IMR-90 (cell line): ENCODE measurements at regions not wholly inside any gene's neighbourhood (a gene's known extent, or its start where the extent isn't known, plus 50 kb on each side); places are given as distances from the start of the nearest gene placed in this dataset.

ENCODE experiments used
- ATAC-seq: fragments of 200-7000 bp; cut with Tn5 transposase; 2 replicates; pipeline ENCODE4 v1.9.1; 2020; ENCODE audit warnings: low read depth, mild to moderate bottlenecking, moderate library complexity
- BruUV-seq: library from RNA; stranded (reverse); fragments of 400-500 nt; replicated peaks from 2 replicates; lab custom pipeline; 2021; lab: Mats Ljungman, UMichigan
- CTCF ChIA-PET: fragments of 300-600 bp; formaldehyde crosslinking; extraction: SDS; loops from one replicate; lab custom pipeline; 2021; ENCODE audit warnings: antibody characterized with exemption; lab: Yijun Ruan, JAX
- POLR2A ChIA-PET: fragments of 300-600 bp; sonication (Branson Sonifier 250); formaldehyde crosslinking; loops from one replicate; lab custom pipeline; 2022; ENCODE audit warnings: antibody characterized with exemption; ENCODE audit not compliant: unreplicated experiment; lab: Charles Lee
- DNase-seq: peaks from one replicate; pipeline ENCODE4 v3.0.0; 2013
- H2AFZ ChIP-seq: replicated peaks from 2 replicates; pipeline ENCODE3; 2013; ENCODE audit warnings: low read length, mild to moderate bottlenecking; ENCODE audit not compliant: poor library complexity
- H2AK5ac ChIP-seq: 2 replicates; pipeline ENCODE4 v1.6.1; 2013; ENCODE audit warnings: low read depth, low read length, inconsistent platforms
- H2AK9ac ChIP-seq: replicated peaks from 2 replicates; pipeline ENCODE3; 2013; ENCODE audit warnings: mild to moderate bottlenecking, low read depth, low read length, moderate library complexity; ENCODE audit not compliant: poor library complexity
- H2BK120ac ChIP-seq: 2 replicates; pipeline ENCODE4 v1.6.1; 2013; ENCODE audit warnings: low read depth, low read length, inconsistent platforms
- H2BK15ac ChIP-seq: 3 replicates; pipeline ENCODE4 v1.6.1; 2013; ENCODE audit warnings: low read depth, low read length, inconsistent platforms
- H2BK20ac ChIP-seq: 2 replicates; pipeline ENCODE4 v1.6.1; 2013; ENCODE audit warnings: low read depth, mild to moderate bottlenecking, inconsistent platforms, low read length, moderate library complexity
- H2BK5ac ChIP-seq: 2 replicates; pipeline ENCODE4 v1.6.1; 2013; ENCODE audit warnings: mild to moderate bottlenecking, low read depth, low read length, inconsistent platforms; ENCODE audit not compliant: poor library complexity, severe bottlenecking
- H3K14ac ChIP-seq: replicated peaks from 2 replicates; pipeline ENCODE4 v1.6.1; 2013; ENCODE audit warnings: low read depth, low read length, inconsistent platforms
- H3K18ac ChIP-seq: 2 replicates; pipeline ENCODE4 v1.6.1; 2013; ENCODE audit warnings: low read depth, low read length, control low read depth
- H3K23ac ChIP-seq: 2 replicates; pipeline ENCODE4 v1.6.1; 2013; ENCODE audit warnings: low read depth, low read length, inconsistent platforms
- H3K27ac ChIP-seq: 2 replicates; pipeline ENCODE4 v1.5.1; 2013; ENCODE audit warnings: mild to moderate bottlenecking, control low read depth, low read length; ENCODE audit not compliant: insufficient read depth
- H3K27me3 ChIP-seq: 2 replicates; pipeline ENCODE4 v1.6.1; 2013; ENCODE audit warnings: low read length; ENCODE audit not compliant: control insufficient read depth, insufficient read depth
- H3K36me3 ChIP-seq: 2 replicates; pipeline ENCODE4 v1.6.1; 2013; ENCODE audit warnings: low read length, mixed read lengths; ENCODE audit not compliant: control insufficient read depth, insufficient read depth
- H3K4ac ChIP-seq: 2 replicates; pipeline ENCODE4 v1.6.1; 2013; ENCODE audit warnings: low read depth, low read length, inconsistent platforms
- H3K4me1 ChIP-seq: 2 replicates; pipeline ENCODE4 v1.6.1; 2013; ENCODE audit warnings: low read length, mixed read lengths; ENCODE audit not compliant: control insufficient read depth, insufficient read depth
- H3K4me2 ChIP-seq: 2 replicates; pipeline ENCODE4 v1.6.1; 2013; ENCODE audit warnings: low read depth, mild to moderate bottlenecking, control low read depth, low read length, moderate library complexity
- H3K4me3 ChIP-seq: 2 replicates; pipeline ENCODE4 v1.5.1; 2013; ENCODE audit warnings: low read depth, mild to moderate bottlenecking, control low read depth, low read length, moderate library complexity; ENCODE audit not compliant: insufficient read depth
- H3K56ac ChIP-seq: 2 replicates; pipeline ENCODE4 v1.6.1; 2013; ENCODE audit warnings: low read length, inconsistent platforms; ENCODE audit not compliant: insufficient read depth; ENCODE audit errors: extremely low read depth
- H3K79me1 ChIP-seq, 2 experiments: 2 replicates each; pipeline ENCODE4 v1.6.1; 2013; ENCODE audit warnings: low read length in 2 of 2, inconsistent platforms in 1 of 2, low read depth in 1 of 2
- H3K9ac ChIP-seq: 2 replicates; pipeline ENCODE4 v1.6.1; 2013; ENCODE audit warnings: low read depth, low read length, control low read depth
- H3K9me1 ChIP-seq: 2 replicates; pipeline ENCODE4 v1.6.1; 2013; ENCODE audit warnings: low read length, inconsistent platforms; ENCODE audit not compliant: insufficient read depth
- H3K9me3 ChIP-seq: 2 replicates; pipeline ENCODE4 v1.6.1; 2013; ENCODE audit warnings: low read length; ENCODE audit not compliant: control insufficient read depth, insufficient read depth
- H4K20me1 ChIP-seq: 2 replicates; pipeline ENCODE4 v1.6.1; 2013; ENCODE audit warnings: low read length, inconsistent platforms; ENCODE audit not compliant: insufficient read depth
- H4K5ac ChIP-seq: 2 replicates; pipeline ENCODE4 v1.6.1; 2013; ENCODE audit warnings: mild to moderate bottlenecking, low read depth, low read length, control low read depth
- H4K8ac ChIP-seq, 2 experiments: 2 replicates each; pipeline ENCODE4 v1.6.1; 2013; ENCODE audit warnings: low read depth in 2 of 2, low read length in 2 of 2, control low read depth in 1 of 2, inconsistent platforms in 1 of 2
- H4K91ac ChIP-seq: 2 replicates; pipeline ENCODE4 v1.6.1; 2013; ENCODE audit warnings: low read depth, low read length, inconsistent platforms; ENCODE audit not compliant: insufficient read depth
- BHLHE40 ChIP-seq: fragments of 150-350 bp; IDR thresholded peaks from 2 replicates; pipeline ENCODE4 v1.6.1; 2016; ENCODE audit warnings: mild to moderate bottlenecking, low read depth, low read length
- CEBPB ChIP-seq: IDR thresholded peaks from 2 replicates; pipeline ENCODE4 v1.6.1; 2012; ENCODE audit warnings: low read depth, low read length, improper control_type of control experiment
- CHD1 ChIP-seq: IDR thresholded peaks from 2 replicates; pipeline ENCODE4 v1.6.1; 2012; ENCODE audit warnings: low read depth, low read length, improper control_type of control experiment
- ELK1 ChIP-seq: fragments of 150-350 bp; IDR thresholded peaks from 2 replicates; pipeline ENCODE4 v1.6.1; 2016; ENCODE audit warnings: low read depth, mild to moderate bottlenecking, low read length, moderate library complexity, borderline replicate concordance
- FOS ChIP-seq: fragments of 150-350 bp; IDR thresholded peaks from 2 replicates; pipeline ENCODE4 v1.6.1; 2016; ENCODE audit warnings: low read depth, low read length
- MAFK ChIP-seq: IDR thresholded peaks from 2 replicates; pipeline ENCODE4 v1.6.1; 2012; ENCODE audit warnings: low read depth, low read length, improper control_type of control experiment
- MAZ ChIP-seq: IDR thresholded peaks from 2 replicates; pipeline ENCODE4 v1.6.1; 2012; ENCODE audit warnings: low read depth, mild to moderate bottlenecking, low read length, improper control_type of control experiment, moderate library complexity, borderline replicate concordance
- MXI1 ChIP-seq: IDR thresholded peaks from 2 replicates; pipeline ENCODE4 v1.6.1; 2012; ENCODE audit warnings: low read depth, mild to moderate bottlenecking, low read length, moderate library complexity, borderline replicate concordance
- NFE2L2 ChIP-seq: fragments of 150-350 bp; IDR thresholded peaks from 2 replicates; pipeline ENCODE4 v1.6.1; 2016; ENCODE audit warnings: low read depth, mild to moderate bottlenecking, low read length
- POLR2A ChIP-seq: IDR thresholded peaks from 2 replicates; pipeline ENCODE4 v1.6.1; 2012; ENCODE audit warnings: mild to moderate bottlenecking, low read depth, low read length
- RAD21 ChIP-seq: IDR thresholded peaks from 2 replicates; pipeline ENCODE4 v1.6.1; 2012; ENCODE audit warnings: low read length, improper control_type of control experiment
- RCOR1 ChIP-seq: IDR thresholded peaks from 2 replicates; pipeline ENCODE4 v1.6.1; 2012; ENCODE audit warnings: mild to moderate bottlenecking, low read length, improper control_type of control experiment; ENCODE audit not compliant: insufficient replicate concordance
- RFX5 ChIP-seq: IDR thresholded peaks from 2 replicates; pipeline ENCODE4 v1.8.0; 2012; ENCODE audit warnings: low read depth, mild to moderate bottlenecking, low read length, moderate library complexity
- SMC3 ChIP-seq: fragments of 150-350 bp; IDR thresholded peaks from 2 replicates; pipeline ENCODE4 v1.6.1; 2016; ENCODE audit warnings: low read depth, mild to moderate bottlenecking, antibody characterized with exemption, low read length, moderate library complexity
- WGBS, 2 experiments: methylation state at CpG; one replicate each; pipeline versions ENCODE4 v1.1.5 to v1.1.7; 2013; ENCODE audit warnings: missing lambda C conversion rate in 2 of 2; ENCODE audit not compliant: insufficient read length in 1 of 2; ENCODE audit errors: extremely low coverage in 2 of 2; 5-methylcytosine and 5-hydroxymethylcytosine counted together
- dilution Hi-C: fragments of 300-500 bp; cut with HindIII; formaldehyde crosslinking; loops from one replicate; pipeline ENCODE4 v1.14.3; 2018; ENCODE audit warnings: low sequenced_read_pairs; ENCODE audit not compliant: unreplicated experiment
- in situ Hi-C: fragments of 300-500 bp; cut with MboI; formaldehyde crosslinking; loops from 3 replicates; pipeline ENCODE4 v1.14.3; 2019; ENCODE audit warnings: low sequenced_read_pairs, inconsistent platforms, mixed read lengths
- intact Hi-C: fragments of 100-400 bp; cut with micrococcal nuclease; formaldehyde crosslinking; loops from 2 replicates; pipeline ENCODE4 v1.10.0; 2022
- TF ChIP-seq, protein P1 (sequence below): fragments of 150-350 bp; IDR thresholded peaks from 2 replicates; pipeline ENCODE4 v1.6.1; 2017; ENCODE audit warnings: mild to moderate bottlenecking, antibody characterized with exemption, low read length, low read depth
- TF ChIP-seq, protein P2 (sequence below): conservative IDR thresholded peaks from 2 replicates; pipeline ENCODE4 v1.5.1; 2012; ENCODE audit warnings: mild to moderate bottlenecking, low read depth, low read length, improper control_type of control experiment

DNA sequence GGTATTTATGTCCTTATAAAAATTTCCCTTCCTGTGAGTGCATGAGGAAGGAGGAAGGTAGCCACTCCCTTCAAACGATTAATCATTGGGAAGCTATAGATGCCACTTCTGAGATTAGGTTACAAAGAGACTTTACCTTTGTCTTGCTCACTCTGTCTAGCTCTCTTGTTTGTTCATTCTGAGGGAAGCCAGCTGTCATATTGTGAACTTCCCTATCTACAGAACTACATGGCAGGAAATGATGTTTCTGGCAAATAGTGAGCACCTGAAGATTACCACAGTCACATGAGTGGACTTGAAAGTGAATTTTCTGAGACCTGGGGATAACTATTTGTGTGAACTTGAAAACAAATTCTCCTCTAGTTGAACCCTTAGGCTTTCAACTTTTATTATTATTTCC lies 776.8 kb downstream of the CCDC85A start:
- Histone ChIP-seq H3K4me1 (no peaks in the 10 kb centered on the region), H2BK15ac (no peak overlapping the region), H2BK5ac (no peak overlapping the region), H3K27me3 (no peaks in the 10 kb centered on the region), H3K4me2 (no peak overlapping the region), H2AK5ac (no peak overlapping the region), H2AK9ac (no peak overlapping the region), H3K18ac (no peak overlapping the region), H2AFZ (no peak overlapping the region), H4K91ac (no peak overlapping the region), H2BK120ac (no peak overlapping the region), H3K27ac (no peak overlapping the region), H4K8ac (no peak overlapping the region), H2BK20ac (no peak overlapping the region), H3K79me1 (no peaks in the 10 kb centered on the region), H3K9me1 (no peaks in the 10 kb centered on the region), H3K4me3 (no peak overlapping the region), H4K20me1 (no peaks in the 10 kb centered on the region), H3K4ac (no peak overlapping the region), H3K9me3 (no peaks in the 10 kb centered on the region), H3K23ac (no peak overlapping the region), H4K5ac (no peak overlapping the region), H3K56ac (no peak overlapping the region), H3K14ac (no peak overlapping the region), H3K36me3 (no peaks in the 10 kb centered on the region), H3K9ac (no peak overlapping the region)
- no peak for TF ChIP-seq CHD1
- TF ChIP-seq RFX5 = no peak
- no peak for TF ChIP-seq NFE2L2
- TF ChIP-seq, protein P1, sequence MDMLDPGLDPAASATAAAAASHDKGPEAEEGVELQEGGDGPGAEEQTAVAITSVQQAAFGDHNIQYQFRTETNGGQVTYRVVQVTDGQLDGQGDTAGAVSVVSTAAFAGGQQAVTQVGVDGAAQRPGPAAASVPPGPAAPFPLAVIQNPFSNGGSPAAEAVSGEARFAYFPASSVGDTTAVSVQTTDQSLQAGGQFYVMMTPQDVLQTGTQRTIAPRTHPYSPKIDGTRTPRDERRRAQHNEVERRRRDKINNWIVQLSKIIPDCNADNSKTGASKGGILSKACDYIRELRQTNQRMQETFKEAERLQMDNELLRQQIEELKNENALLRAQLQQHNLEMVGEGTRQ = no peak
- no peak for TF ChIP-seq ELK1
- no peak for TF ChIP-seq CEBPB
- TF ChIP-seq BHLHE40 = no peak
- no peak for TF ChIP-seq SMC3
- TF ChIP-seq, protein P2, sequence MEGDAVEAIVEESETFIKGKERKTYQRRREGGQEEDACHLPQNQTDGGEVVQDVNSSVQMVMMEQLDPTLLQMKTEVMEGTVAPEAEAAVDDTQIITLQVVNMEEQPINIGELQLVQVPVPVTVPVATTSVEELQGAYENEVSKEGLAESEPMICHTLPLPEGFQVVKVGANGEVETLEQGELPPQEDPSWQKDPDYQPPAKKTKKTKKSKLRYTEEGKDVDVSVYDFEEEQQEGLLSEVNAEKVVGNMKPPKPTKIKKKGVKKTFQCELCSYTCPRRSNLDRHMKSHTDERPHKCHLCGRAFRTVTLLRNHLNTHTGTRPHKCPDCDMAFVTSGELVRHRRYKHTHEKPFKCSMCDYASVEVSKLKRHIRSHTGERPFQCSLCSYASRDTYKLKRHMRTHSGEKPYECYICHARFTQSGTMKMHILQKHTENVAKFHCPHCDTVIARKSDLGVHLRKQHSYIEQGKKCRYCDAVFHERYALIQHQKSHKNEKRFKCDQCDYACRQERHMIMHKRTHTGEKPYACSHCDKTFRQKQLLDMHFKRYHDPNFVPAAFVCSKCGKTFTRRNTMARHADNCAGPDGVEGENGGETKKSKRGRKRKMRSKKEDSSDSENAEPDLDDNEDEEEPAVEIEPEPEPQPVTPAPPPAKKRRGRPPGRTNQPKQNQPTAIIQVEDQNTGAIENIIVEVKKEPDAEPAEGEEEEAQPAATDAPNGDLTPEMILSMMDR = no peak
- no peak for TF ChIP-seq MAFK
- no peak for TF ChIP-seq MXI1
- TF ChIP-seq MAZ = no peak
- no peak for TF ChIP-seq RCOR1
- TF ChIP-seq FOS = no peak
- TF ChIP-seq POLR2A = no peak
- TF ChIP-seq RAD21 = no peak
- intact Hi-C loops (no loop called here), dilution Hi-C loops (no loop called here), in situ Hi-C loops (no loop called here)
- CTCF ChIA-PET = no interaction called here
- POLR2A ChIA-PET = no interaction called here
- ATAC-seq (no peak), DNase-seq (no peak)
- no TSS peak for BruUV-seq
- no CpG with 5 or more reads among the region's 1 CpG for WGBS, 2 experiments
